ENCODE measurements at regions not wholly inside any gene's neighbourhood (a gene's known extent, or its start where the extent isn't known, plus 50 kb on each side); places are given as distances from the start of the nearest gene placed in this dataset.
A peak's percentile ranks its signal among the peaks of the same experiment; 100 is the strongest.

GRCh38 chr6:167759912-167760311, 66.8 kb upstream of the AFDN start:
- Histone ChIP-seq H3K4me3 (no peak overlapping the region), H3K4me1 (no peaks in the 10 kb centered on the region), H3K27me3 (ENCODE audit: insufficient read depth in 3 of 3, low read length in 2 of 3) (no peaks in the 10 kb centered on the region), H3K27ac (no peak overlapping the region), H3K9me3 (no peaks in the 10 kb centered on the region), H3K36me3 (ENCODE audit: insufficient read depth in 1 of 2, low read depth in 1 of 2) (no peaks in the 10 kb centered on the region)
- intact Hi-C loops (cut with DNase I): no loop called here
- 93 to 96% (median 95%) methylated on average over 17 of the region's 17 CpGs for WGBS, 3 donors
- ATAC-seq: no peak
- no peak for DNase-seq
- TF ChIP-seq, protein P1, sequence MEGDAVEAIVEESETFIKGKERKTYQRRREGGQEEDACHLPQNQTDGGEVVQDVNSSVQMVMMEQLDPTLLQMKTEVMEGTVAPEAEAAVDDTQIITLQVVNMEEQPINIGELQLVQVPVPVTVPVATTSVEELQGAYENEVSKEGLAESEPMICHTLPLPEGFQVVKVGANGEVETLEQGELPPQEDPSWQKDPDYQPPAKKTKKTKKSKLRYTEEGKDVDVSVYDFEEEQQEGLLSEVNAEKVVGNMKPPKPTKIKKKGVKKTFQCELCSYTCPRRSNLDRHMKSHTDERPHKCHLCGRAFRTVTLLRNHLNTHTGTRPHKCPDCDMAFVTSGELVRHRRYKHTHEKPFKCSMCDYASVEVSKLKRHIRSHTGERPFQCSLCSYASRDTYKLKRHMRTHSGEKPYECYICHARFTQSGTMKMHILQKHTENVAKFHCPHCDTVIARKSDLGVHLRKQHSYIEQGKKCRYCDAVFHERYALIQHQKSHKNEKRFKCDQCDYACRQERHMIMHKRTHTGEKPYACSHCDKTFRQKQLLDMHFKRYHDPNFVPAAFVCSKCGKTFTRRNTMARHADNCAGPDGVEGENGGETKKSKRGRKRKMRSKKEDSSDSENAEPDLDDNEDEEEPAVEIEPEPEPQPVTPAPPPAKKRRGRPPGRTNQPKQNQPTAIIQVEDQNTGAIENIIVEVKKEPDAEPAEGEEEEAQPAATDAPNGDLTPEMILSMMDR (IDR thresholded peaks at IDR 0.05): no peak

DNA sequence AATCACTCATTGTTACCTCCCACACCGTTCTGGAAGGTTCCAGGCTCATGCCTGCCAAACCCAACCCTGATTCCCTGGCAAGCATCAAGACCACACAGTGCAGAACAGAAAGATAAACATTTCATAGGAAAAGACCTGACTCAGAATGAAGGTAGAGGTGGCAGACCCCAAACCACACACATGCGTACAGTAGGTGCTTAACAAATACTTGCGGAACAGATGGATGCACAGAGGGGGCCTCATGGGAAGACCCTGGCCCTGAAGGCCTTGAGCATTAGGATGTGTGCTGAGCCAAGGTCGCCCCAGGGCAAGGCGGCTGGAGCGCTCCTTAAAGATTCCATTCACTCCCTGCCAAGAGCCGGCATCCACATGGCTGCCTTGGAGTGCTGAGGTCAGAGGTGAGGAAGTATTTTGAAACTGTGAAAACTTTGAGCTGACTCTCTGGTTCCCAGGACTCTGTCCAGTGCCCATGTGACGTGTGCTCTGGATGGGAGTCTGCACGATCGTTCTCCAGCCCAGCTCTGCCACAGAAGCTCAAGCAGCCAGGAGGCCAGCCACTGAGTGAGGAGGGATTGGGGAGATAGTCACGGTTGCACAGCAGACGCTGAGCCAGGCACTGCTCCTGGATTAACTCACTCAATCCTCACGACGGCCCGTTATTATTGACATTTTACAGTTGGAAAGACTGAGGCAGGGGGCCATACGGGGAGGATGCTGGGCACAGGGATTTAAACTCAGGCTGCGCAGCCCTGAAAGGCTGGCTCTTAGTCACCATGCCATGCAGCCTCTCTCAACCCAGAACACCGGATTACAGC, 65.5 kb upstream of the AFDN start:
- intact Hi-C loops (cut with DNase I): no loop called here
- no peaks in the 10 kb centered on the region for H3K27me3 ChIP-seq (ENCODE audit: insufficient read depth in 3 of 3, low read length in 2 of 3)
- no peak overlapping the region for H3K4me3 ChIP-seq
- H3K4me1 ChIP-seq: no peaks in the 10 kb centered on the region
- H3K27ac ChIP-seq: no peak overlapping the region
- TF ChIP-seq, protein P1 (IDR thresholded peaks at IDR 0.05): no peak
- ATAC-seq (peak in 3 of 4 donors; percentile 37 to 69 (median 62)), DNase-seq (no peak)
- no peaks in the 10 kb centered on the region for H3K36me3 ChIP-seq (ENCODE audit: insufficient read depth in 1 of 2, low read depth in 1 of 2)
- H3K9me3 ChIP-seq: no peaks in the 10 kb centered on the region
- 29 to 34% (median 30%) methylated on average over 17 to 18 of the region's 18 CpGs for WGBS, 3 donors

- ATAC-seq: no peak
Observed at GRCh38 chr6:167761794-167762258, 64.9 kb upstream of the AFDN start.

GRCh38 chr6:167762259-167762962, 64.3 kb upstream of the AFDN start:
- H3K9me3 ChIP-seq: no peaks in the 10 kb centered on the region
- H3K36me3 ChIP-seq (ENCODE audit: insufficient read depth in 1 of 2, low read depth in 1 of 2): no peaks in the 10 kb centered on the region
- H3K27ac ChIP-seq: no peak overlapping the region
- intact Hi-C loops (cut with DNase I): no loop called here
- TF ChIP-seq, protein P1 (IDR thresholded peaks at IDR 0.05): no peak
- no peak for DNase-seq
- WGBS, 3 donors: 82 to 88% (median 84%) methylated on average over 9 of the region's 9 CpGs
- H3K27me3 ChIP-seq (ENCODE audit: insufficient read depth in 3 of 3, low read length in 2 of 3): no peaks in the 10 kb centered on the region
- H3K4me1 ChIP-seq: no peaks in the 10 kb centered on the region
- no peak overlapping the region for H3K4me3 ChIP-seq
- ATAC-seq: no peak

More at GRCh38 chr6:167761794-167762258, 64.9 kb upstream of the AFDN start:
- no peak for DNase-seq
- intact Hi-C loops (cut with DNase I): no loop called here
- H3K27me3 ChIP-seq (ENCODE audit: insufficient read depth in 3 of 3, low read length in 2 of 3): no peaks in the 10 kb centered on the region
- H3K27ac ChIP-seq: no peak overlapping the region
- TF ChIP-seq, protein P1 (IDR thresholded peaks at IDR 0.05): no peak
- H3K4me1 ChIP-seq: no peaks in the 10 kb centered on the region
- WGBS, 3 donors: 82 to 90% (median 87%) methylated on average over 7 of the region's 7 CpGs
- H3K36me3 ChIP-seq (ENCODE audit: insufficient read depth in 1 of 2, low read depth in 1 of 2): no peaks in the 10 kb centered on the region
- no peaks in the 10 kb centered on the region for H3K9me3 ChIP-seq
- no peak overlapping the region for H3K4me3 ChIP-seq
